Naive thymus-derived CD4-positive, alpha-beta T cell (primary cell): ENCODE measurements at regions not wholly inside any gene's neighbourhood (a gene's known extent, or its start where the extent isn't known, plus 50 kb on each side); places are given as distances from the start of the nearest gene placed in this dataset.

Experiments
- ATAC-seq: fragments of 150-1000 bp; cut with Tn5 transposase; 2 replicates; pipeline ENCODE4 v1.10.0; 2021; ENCODE audit warnings: mild to moderate bottlenecking, moderate library complexity
- CTCF ChIA-PET: fragments of 350-600 bp; sonication (Branson Sonifier 250); formaldehyde crosslinking; loops from one replicate; lab custom pipeline; 2021; ENCODE audit warnings: antibody characterized with exemption; lab: Charles Lee
- POLR2A ChIA-PET: fragments of 350-600 bp; sonication (Branson Sonifier 250); formaldehyde crosslinking; loops from one replicate; lab custom pipeline; 2021; ENCODE audit warnings: antibody characterized with exemption, inconsistent platforms; lab: Charles Lee
- DNase-seq, 9 donors: peaks; one replicate each; pipeline versions ENCODE4 v3.0.0 to v3.0.0-alpha.2; 2020 to 2022; ENCODE audit warnings: mixed read lengths in 1 of 9
- H3K27ac ChIP-seq: one replicate; pipeline ENCODE4 v1.7.0; 2013; ENCODE audit warnings: mild to moderate bottlenecking, low read depth, low read length, moderate library complexity
- H3K27me3 ChIP-seq, 2 donors: one replicate each; pipeline ENCODE4 v1.7.0; 2013; ENCODE audit warnings: low read length in 2 of 2, mild to moderate bottlenecking in 2 of 2, moderate library complexity in 2 of 2; ENCODE audit not compliant: control insufficient read depth in 2 of 2, insufficient read depth in 2 of 2
- H3K36me3 ChIP-seq, 3 experiments: 1 replicate in 2 of 3; 2 replicates in 1 of 3; pipeline ENCODE4 v1.7.0; 2013; ENCODE audit warnings: low read length in 3 of 3, mild to moderate bottlenecking in 3 of 3, moderate library complexity in 1 of 3; ENCODE audit not compliant: insufficient read depth in 3 of 3, control insufficient read depth in 2 of 3
- H3K4me1 ChIP-seq, 2 donors: one replicate each; pipeline ENCODE4 v1.7.0; 2013; ENCODE audit warnings: low read length in 2 of 2, mild to moderate bottlenecking in 2 of 2, moderate library complexity in 1 of 2; ENCODE audit not compliant: control insufficient read depth in 2 of 2, insufficient read depth in 2 of 2
- H3K4me3 ChIP-seq: 2 replicates; pipeline ENCODE4 v1.7.0; 2013; ENCODE audit warnings: mild to moderate bottlenecking, low read length
- H3K9me3 ChIP-seq, 3 experiments: 1 replicate in 2 of 3; 2 replicates in 1 of 3; pipeline ENCODE4 v1.7.0; 2013; ENCODE audit warnings: low read length in 3 of 3; ENCODE audit not compliant: control insufficient read depth in 2 of 3
- H3K27ac Mint-ChIP-seq, 9 donors: one replicate each; pipeline ENCODE4 v1.8.0; 2020 to 2022; ENCODE audit warnings: mixed read lengths in 9 of 9, mild to moderate bottlenecking in 8 of 9, moderate library complexity in 5 of 9, inconsistent platforms in 2 of 9
- H3K27me3 Mint-ChIP-seq, 5 donors: one replicate each; pipeline ENCODE4 v1.8.0; 2021 to 2022; ENCODE audit warnings: mixed read lengths in 5 of 5, mild to moderate bottlenecking in 1 of 5
- H3K36me3 Mint-ChIP-seq, 5 donors: one replicate each; pipeline ENCODE4 v1.8.0; 2020 to 2022; ENCODE audit warnings: mixed read lengths in 5 of 5, mild to moderate bottlenecking in 3 of 5, inconsistent platforms in 1 of 5
- H3K4me1 Mint-ChIP-seq, 7 donors: one replicate each; pipeline ENCODE4 v1.8.0; 2020 to 2022; ENCODE audit warnings: mixed read lengths in 7 of 7, mild to moderate bottlenecking in 3 of 7, inconsistent platforms in 1 of 7
- H3K4me3 Mint-ChIP-seq, 10 donors: one replicate each; pipeline ENCODE4 v1.8.0; 2020 to 2022; ENCODE audit warnings: mild to moderate bottlenecking in 10 of 10, mixed read lengths in 10 of 10, moderate library complexity in 6 of 10, inconsistent platforms in 2 of 10
- H3K9me3 Mint-ChIP-seq, 11 donors: one replicate each; pipeline ENCODE4 v1.8.0; 2020 to 2022; ENCODE audit warnings: mixed read lengths in 11 of 11, mild to moderate bottlenecking in 4 of 11, inconsistent platforms in 1 of 11, moderate library complexity in 1 of 11
- intact Hi-C, 2 donors: fragments of 100-400 bp; cut with micrococcal nuclease; formaldehyde crosslinking; loops; one replicate each; pipeline ENCODE4 v1.15.1; 2023

DNA sequence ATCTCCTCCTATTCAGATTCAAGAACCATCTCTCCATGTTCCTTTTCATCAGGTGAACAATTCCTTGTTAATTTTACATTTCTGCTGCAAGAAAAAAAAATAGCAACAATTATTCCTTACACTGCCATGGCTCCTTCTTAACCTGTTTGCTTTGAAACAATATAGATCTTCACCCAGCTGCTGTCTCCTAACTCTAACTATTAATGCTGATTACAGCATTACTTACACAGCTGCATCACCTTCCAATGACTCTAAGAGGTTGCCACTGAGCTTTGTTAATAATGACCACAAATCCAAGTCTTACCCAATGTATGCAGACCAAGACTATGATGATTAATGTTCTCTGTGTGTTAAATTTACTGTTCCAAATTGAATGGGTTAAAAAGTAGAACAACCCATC, 541.4 kb downstream of the TOX3 start:
- intact Hi-C loops = no loop called here
- H3K4me1 Mint-ChIP-seq = no peaks in the 10 kb centered on the region
- POLR2A ChIA-PET = no interaction called here

DNA sequence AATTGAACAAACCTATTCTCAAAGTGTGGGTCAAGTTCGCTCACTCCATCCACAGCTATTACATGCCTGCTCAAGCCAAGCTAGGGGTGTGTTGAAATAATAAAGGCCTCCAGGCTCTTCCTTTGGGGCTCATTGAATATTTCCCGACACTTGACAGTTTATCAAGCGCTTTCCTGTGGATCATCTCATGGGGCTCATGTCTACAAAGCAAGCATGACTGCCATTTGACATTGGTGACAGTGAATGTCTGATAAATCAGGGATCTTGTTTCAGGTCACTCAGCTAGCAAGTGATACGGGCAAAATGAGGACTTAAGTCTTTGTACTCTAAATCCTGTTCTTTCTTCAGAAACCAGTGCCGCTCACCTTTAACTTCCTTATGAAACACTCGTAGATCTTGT, 542.6 kb downstream of the TOX3 start:
- Mint-ChIP-seq H3K9me3 (peaks cover 3 to 15% (median 6%) of the 10 kb centered on the region in 11 donors), H3K27ac (no peak overlapping the region), H3K36me3 (no peaks in the 10 kb centered on the region), H3K4me1 (no peaks in the 10 kb centered on the region), H3K4me3 (no peak overlapping the region), H3K27me3 (no peaks in the 10 kb centered on the region)
- Histone ChIP-seq H3K27me3 (no peaks in the 10 kb centered on the region), H3K36me3 (no peaks in the 10 kb centered on the region), H3K4me3 (no peak overlapping the region), H3K27ac (no peak overlapping the region), H3K9me3 (no peaks in the 10 kb centered on the region), H3K4me1 (no peaks in the 10 kb centered on the region)
- ChIA-PET POLR2A (no interaction called here), CTCF (interaction anchor here (0.6 kb wide), 1 partner anchor 63 kb away, joined by 3 read pairs; no protein-coding TSS in a partner anchor)
- intact Hi-C loops = no loop called here
- DNase-seq (no peak), ATAC-seq (no peak)

More for the DNA sequence above, 541.4 kb downstream of the TOX3 start:
- no peak overlapping the region for H3K4me3 ChIP-seq
- H3K9me3 ChIP-seq = no peaks in the 10 kb centered on the region
- no peak overlapping the region for H3K27ac ChIP-seq
- H3K9me3 Mint-ChIP-seq = peaks cover 0 to 12% (median 5%) of the 10 kb centered on the region in 11 donors
- DNase-seq = no peak
- CTCF ChIA-PET = no interaction called here
- no peaks in the 10 kb centered on the region for H3K36me3 ChIP-seq
- H3K4me1 ChIP-seq = no peaks in the 10 kb centered on the region
- H3K36me3 Mint-ChIP-seq = no peaks in the 10 kb centered on the region
- no peaks in the 10 kb centered on the region for H3K27me3 Mint-ChIP-seq
- no peak overlapping the region for H3K4me3 Mint-ChIP-seq
- H3K27me3 ChIP-seq = no peaks in the 10 kb centered on the region
- no peak overlapping the region for H3K27ac Mint-ChIP-seq
- no peak for ATAC-seq

DNA sequence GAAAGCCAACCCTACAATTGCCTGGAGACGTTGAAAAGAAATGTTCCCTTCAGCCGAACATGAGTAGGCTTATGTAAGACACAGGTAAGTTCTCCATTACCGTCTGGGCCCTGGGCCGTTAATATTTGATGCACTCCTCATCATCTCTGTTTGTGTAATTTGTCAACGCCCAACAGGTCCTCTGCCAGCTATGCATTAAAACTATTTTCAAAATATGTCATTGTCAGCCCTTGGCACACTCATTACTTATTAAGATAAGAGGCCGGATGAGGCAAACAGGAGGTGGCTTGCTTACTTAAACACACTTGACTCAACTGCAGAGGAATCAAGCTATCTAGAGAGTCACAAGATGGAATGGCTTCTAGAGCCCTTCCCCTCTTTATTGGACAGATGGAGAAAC, 544.9 kb downstream of the TOX3 start:
- peaks cover 2 to 23% (median 7%) of the 10 kb centered on the region in 11 donors for H3K9me3 Mint-ChIP-seq
- Histone ChIP-seq H3K9me3 (no peaks in the 10 kb centered on the region), H3K27me3 (no peaks in the 10 kb centered on the region), H3K4me3 (no peak overlapping the region), H3K27ac (no peak overlapping the region), H3K4me1 (no peaks in the 10 kb centered on the region), H3K36me3 (no peaks in the 10 kb centered on the region)
- no peak overlapping the region for H3K27ac Mint-ChIP-seq
- no peaks in the 10 kb centered on the region for H3K4me1 Mint-ChIP-seq
- intact Hi-C loops = no loop called here
- ATAC-seq = no peak
- DNase-seq = no peak
- H3K36me3 Mint-ChIP-seq = no peaks in the 10 kb centered on the region
- ChIA-PET POLR2A (no interaction called here), CTCF (no interaction called here)
- no peaks in the 10 kb centered on the region for H3K27me3 Mint-ChIP-seq
- H3K4me3 Mint-ChIP-seq = no peak overlapping the region

DNA sequence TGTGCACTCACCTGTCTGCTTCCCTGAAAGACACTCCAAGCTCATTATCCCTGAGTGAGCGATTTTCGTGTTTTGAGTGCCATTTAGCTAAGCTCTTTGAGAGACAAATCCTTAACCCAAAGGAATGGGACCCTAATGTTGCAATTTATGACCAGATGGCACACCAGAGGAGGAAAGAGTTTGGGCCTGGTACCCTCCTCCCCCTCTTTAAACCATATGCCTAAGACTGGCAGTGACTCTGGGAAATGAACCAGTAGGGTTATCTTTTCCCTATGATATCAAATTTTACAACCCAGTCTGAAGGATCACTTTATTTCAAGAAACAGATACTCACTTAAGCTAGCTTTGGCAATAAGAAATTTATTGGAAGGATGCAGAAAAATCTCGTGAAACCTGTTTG, 550.4 kb downstream of the TOX3 start:
- no peak for ATAC-seq
- intact Hi-C loops = no loop called here
- Mint-ChIP-seq H3K4me1 (no peaks in the 10 kb centered on the region), H3K4me3 (no peak overlapping the region), H3K27ac (no peak overlapping the region), H3K36me3 (peaks cover 0 to 4% (median 0%) of the 10 kb centered on the region in 5 donors), H3K27me3 (no peaks in the 10 kb centered on the region), H3K9me3 (peaks cover 2 to 29% (median 10%) of the 10 kb centered on the region in 11 donors)
- ChIA-PET CTCF (interaction anchor here (0.7 kb wide), 1 partner anchor 949 kb away, joined by 3 read pairs; no protein-coding TSS in a partner anchor), POLR2A (no interaction called here)
- no peak overlapping the region for H3K27ac ChIP-seq
- H3K27me3 ChIP-seq = no peaks in the 10 kb centered on the region
- no peak for DNase-seq
- no peaks in the 10 kb centered on the region for H3K36me3 ChIP-seq
- H3K9me3 ChIP-seq = no peaks in the 10 kb centered on the region
- no peak overlapping the region for H3K4me3 ChIP-seq
- H3K4me1 ChIP-seq = no peaks in the 10 kb centered on the region

DNA sequence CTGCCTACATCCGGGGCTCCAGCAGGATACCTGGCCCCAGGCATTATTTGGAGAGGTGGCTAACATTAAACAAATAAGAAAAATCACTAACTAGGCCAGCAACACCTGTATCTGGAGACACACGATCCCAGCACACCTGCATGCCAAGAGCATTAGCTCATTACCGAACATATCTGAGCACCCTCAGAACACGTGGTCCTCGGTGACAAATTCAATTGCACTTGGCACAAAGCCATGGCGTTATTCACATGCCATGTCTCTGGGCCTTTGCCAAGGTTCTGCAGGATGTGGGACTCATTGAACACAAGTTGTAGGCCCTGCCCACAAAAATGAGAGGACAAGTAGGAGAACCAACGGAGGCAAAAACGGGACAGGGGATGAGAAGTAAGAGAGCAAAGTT, 552.3 kb downstream of the TOX3 start:
- no peak for ATAC-seq
- CTCF ChIA-PET = no interaction called here
- H3K9me3 ChIP-seq = no peaks in the 10 kb centered on the region
- H3K4me1 Mint-ChIP-seq = no peaks in the 10 kb centered on the region
- POLR2A ChIA-PET = no interaction called here
- no peak overlapping the region for H3K4me3 Mint-ChIP-seq
- no peaks in the 10 kb centered on the region for H3K27me3 ChIP-seq
- H3K9me3 Mint-ChIP-seq = peaks cover 2 to 29% (median 9%) of the 10 kb centered on the region in 11 donors
- no peaks in the 10 kb centered on the region for H3K27me3 Mint-ChIP-seq
- no peaks in the 10 kb centered on the region for H3K36me3 ChIP-seq
- DNase-seq = no peak
- no peak overlapping the region for H3K4me3 ChIP-seq
- intact Hi-C loops = no loop called here
- no peak overlapping the region for H3K27ac ChIP-seq
- H3K27ac Mint-ChIP-seq = no peak overlapping the region
- peaks cover 0 to 4% (median 0%) of the 10 kb centered on the region in 5 donors for H3K36me3 Mint-ChIP-seq
- H3K4me1 ChIP-seq = no peaks in the 10 kb centered on the region

DNA sequence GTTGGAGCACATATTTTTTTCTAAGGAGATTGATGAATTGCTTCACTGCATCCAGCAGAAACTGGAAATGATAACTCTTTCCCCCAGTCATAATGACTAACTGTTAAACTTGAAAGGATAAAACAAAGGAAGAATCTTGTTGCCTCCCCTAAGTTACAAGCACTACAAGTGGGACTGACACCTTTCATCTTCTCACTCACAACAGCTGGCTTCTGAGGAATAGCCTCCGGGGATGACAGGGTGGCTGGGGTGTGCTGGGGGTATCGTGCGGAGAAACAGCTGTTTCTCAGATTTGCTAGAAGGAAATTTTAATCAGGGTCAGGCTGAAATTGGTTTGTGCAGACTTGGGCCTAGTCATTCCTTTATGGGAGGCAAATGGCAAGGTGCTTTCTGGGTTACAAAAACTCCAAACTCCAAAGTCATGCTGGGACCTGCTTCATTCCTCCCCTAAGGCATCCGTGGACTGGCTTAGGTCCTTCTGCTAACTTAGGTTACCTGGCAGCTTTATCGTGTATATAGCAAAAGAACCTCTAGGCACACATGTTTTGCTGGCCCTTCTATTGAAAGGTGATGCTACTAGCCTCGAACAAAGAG, 557.2 kb downstream of the TOX3 start:
- CTCF ChIA-PET = no interaction called here
- H3K4me3 Mint-ChIP-seq = no peak overlapping the region

DNA sequence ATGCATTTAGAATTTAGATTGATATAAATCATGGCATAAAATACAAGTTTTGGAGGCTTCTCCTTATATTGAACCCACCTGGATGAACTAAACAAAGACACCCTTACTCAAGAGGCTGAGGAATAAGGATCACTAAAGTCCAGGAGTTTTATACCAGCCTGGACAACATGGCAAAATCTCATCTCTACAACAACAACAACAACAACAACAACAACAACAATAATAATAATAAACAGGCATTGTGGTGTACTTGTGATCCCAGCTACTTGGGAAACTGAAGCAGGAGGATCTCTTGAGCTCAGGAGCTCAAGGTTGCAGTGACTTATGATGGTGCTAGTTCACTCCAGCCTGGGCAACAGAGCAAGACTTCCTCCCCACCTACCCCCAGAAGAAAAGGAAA, 558.0 kb downstream of the TOX3 start:
- Mint-ChIP-seq H3K4me1 (no peaks in the 10 kb centered on the region), H3K36me3 (peaks cover 0 to 4% (median 0%) of the 10 kb centered on the region in 5 donors)

More for the DNA sequence above, 557.2 kb downstream of the TOX3 start:
- POLR2A ChIA-PET = no interaction called here
- Mint-ChIP-seq H3K27me3 (no peaks in the 10 kb centered on the region), H3K4me1 (no peaks in the 10 kb centered on the region), H3K9me3 (peaks cover 0 to 31% (median 10%) of the 10 kb centered on the region in 11 donors), H3K27ac (no peak overlapping the region), H3K36me3 (peaks cover 0 to 4% (median 0%) of the 10 kb centered on the region in 5 donors)
- DNase-seq (no peak), ATAC-seq (no peak)
- Histone ChIP-seq H3K4me1 (no peaks in the 10 kb centered on the region), H3K36me3 (no peaks in the 10 kb centered on the region), H3K27me3 (no peaks in the 10 kb centered on the region), H3K27ac (no peak overlapping the region), H3K9me3 (no peaks in the 10 kb centered on the region), H3K4me3 (no peak overlapping the region)
- intact Hi-C loops = no loop called here

More for the DNA sequence above, 558.0 kb downstream of the TOX3 start:
- ChIA-PET CTCF (no interaction called here), POLR2A (no interaction called here)
- Histone ChIP-seq H3K4me3 (no peak overlapping the region), H3K27me3 (no peaks in the 10 kb centered on the region), H3K27ac (no peak overlapping the region), H3K36me3 (no peaks in the 10 kb centered on the region), H3K9me3 (no peaks in the 10 kb centered on the region), H3K4me1 (no peaks in the 10 kb centered on the region)
- no peak overlapping the region for H3K4me3 Mint-ChIP-seq
- no peaks in the 10 kb centered on the region for H3K27me3 Mint-ChIP-seq
- DNase-seq = no peak
- no peak overlapping the region for H3K27ac Mint-ChIP-seq
- intact Hi-C loops = no loop called here
- H3K9me3 Mint-ChIP-seq = peaks cover 0 to 31% (median 8%) of the 10 kb centered on the region in 11 donors
- no peak for ATAC-seq
